IMR-90 (cell line): ENCODE measurements at regions not wholly inside any gene's neighbourhood (a gene's known extent, or its start where the extent isn't known, plus 50 kb on each side); places are given as distances from the start of the nearest gene placed in this dataset.

Source experiments
- ATAC-seq: fragments of 200-7000 bp; cut with Tn5 transposase; 2 replicates; pipeline ENCODE4 v1.9.1; 2020; ENCODE audit warnings: low read depth, mild to moderate bottlenecking, moderate library complexity
- BruUV-seq: library from RNA; stranded (reverse); fragments of 400-500 nt; replicated peaks from 2 replicates; lab custom pipeline; 2021; lab: Mats Ljungman, UMichigan
- CTCF ChIA-PET: fragments of 300-600 bp; formaldehyde crosslinking; extraction: SDS; loops from one replicate; lab custom pipeline; 2021; ENCODE audit warnings: antibody characterized with exemption; lab: Yijun Ruan, JAX
- POLR2A ChIA-PET: fragments of 300-600 bp; sonication (Branson Sonifier 250); formaldehyde crosslinking; loops from one replicate; lab custom pipeline; 2022; ENCODE audit warnings: antibody characterized with exemption; ENCODE audit not compliant: unreplicated experiment; lab: Charles Lee
- DNase-seq: peaks from one replicate; pipeline ENCODE4 v3.0.0; 2013
- H2AFZ ChIP-seq: replicated peaks from 2 replicates; pipeline ENCODE3; 2013; ENCODE audit warnings: low read length, mild to moderate bottlenecking; ENCODE audit not compliant: poor library complexity
- H2AK5ac ChIP-seq: 2 replicates; pipeline ENCODE4 v1.6.1; 2013; ENCODE audit warnings: low read depth, low read length, inconsistent platforms
- H2AK9ac ChIP-seq: replicated peaks from 2 replicates; pipeline ENCODE3; 2013; ENCODE audit warnings: mild to moderate bottlenecking, low read depth, low read length, moderate library complexity; ENCODE audit not compliant: poor library complexity
- H2BK120ac ChIP-seq: 2 replicates; pipeline ENCODE4 v1.6.1; 2013; ENCODE audit warnings: low read depth, low read length, inconsistent platforms
- H2BK15ac ChIP-seq: 3 replicates; pipeline ENCODE4 v1.6.1; 2013; ENCODE audit warnings: low read depth, low read length, inconsistent platforms
- H2BK20ac ChIP-seq: 2 replicates; pipeline ENCODE4 v1.6.1; 2013; ENCODE audit warnings: low read depth, mild to moderate bottlenecking, inconsistent platforms, low read length, moderate library complexity
- H2BK5ac ChIP-seq: 2 replicates; pipeline ENCODE4 v1.6.1; 2013; ENCODE audit warnings: mild to moderate bottlenecking, low read depth, low read length, inconsistent platforms; ENCODE audit not compliant: poor library complexity, severe bottlenecking
- H3K14ac ChIP-seq: replicated peaks from 2 replicates; pipeline ENCODE4 v1.6.1; 2013; ENCODE audit warnings: low read depth, low read length, inconsistent platforms
- H3K18ac ChIP-seq: 2 replicates; pipeline ENCODE4 v1.6.1; 2013; ENCODE audit warnings: low read depth, low read length, control low read depth
- H3K23ac ChIP-seq: 2 replicates; pipeline ENCODE4 v1.6.1; 2013; ENCODE audit warnings: low read depth, low read length, inconsistent platforms
- H3K27ac ChIP-seq: 2 replicates; pipeline ENCODE4 v1.5.1; 2013; ENCODE audit warnings: mild to moderate bottlenecking, control low read depth, low read length; ENCODE audit not compliant: insufficient read depth
- H3K27me3 ChIP-seq: 2 replicates; pipeline ENCODE4 v1.6.1; 2013; ENCODE audit warnings: low read length; ENCODE audit not compliant: control insufficient read depth, insufficient read depth
- H3K36me3 ChIP-seq: 2 replicates; pipeline ENCODE4 v1.6.1; 2013; ENCODE audit warnings: low read length, mixed read lengths; ENCODE audit not compliant: control insufficient read depth, insufficient read depth
- H3K4ac ChIP-seq: 2 replicates; pipeline ENCODE4 v1.6.1; 2013; ENCODE audit warnings: low read depth, low read length, inconsistent platforms
- H3K4me1 ChIP-seq: 2 replicates; pipeline ENCODE4 v1.6.1; 2013; ENCODE audit warnings: low read length, mixed read lengths; ENCODE audit not compliant: control insufficient read depth, insufficient read depth
- H3K4me2 ChIP-seq: 2 replicates; pipeline ENCODE4 v1.6.1; 2013; ENCODE audit warnings: low read depth, mild to moderate bottlenecking, control low read depth, low read length, moderate library complexity
- H3K4me3 ChIP-seq: 2 replicates; pipeline ENCODE4 v1.5.1; 2013; ENCODE audit warnings: low read depth, mild to moderate bottlenecking, control low read depth, low read length, moderate library complexity; ENCODE audit not compliant: insufficient read depth
- H3K56ac ChIP-seq: 2 replicates; pipeline ENCODE4 v1.6.1; 2013; ENCODE audit warnings: low read length, inconsistent platforms; ENCODE audit not compliant: insufficient read depth; ENCODE audit errors: extremely low read depth
- H3K79me1 ChIP-seq, 2 experiments: 2 replicates each; pipeline ENCODE4 v1.6.1; 2013; ENCODE audit warnings: low read length in 2 of 2, inconsistent platforms in 1 of 2, low read depth in 1 of 2
- H3K9ac ChIP-seq: 2 replicates; pipeline ENCODE4 v1.6.1; 2013; ENCODE audit warnings: low read depth, low read length, control low read depth
- H3K9me1 ChIP-seq: 2 replicates; pipeline ENCODE4 v1.6.1; 2013; ENCODE audit warnings: low read length, inconsistent platforms; ENCODE audit not compliant: insufficient read depth
- H3K9me3 ChIP-seq: 2 replicates; pipeline ENCODE4 v1.6.1; 2013; ENCODE audit warnings: low read length; ENCODE audit not compliant: control insufficient read depth, insufficient read depth
- H4K20me1 ChIP-seq: 2 replicates; pipeline ENCODE4 v1.6.1; 2013; ENCODE audit warnings: low read length, inconsistent platforms; ENCODE audit not compliant: insufficient read depth
- H4K5ac ChIP-seq: 2 replicates; pipeline ENCODE4 v1.6.1; 2013; ENCODE audit warnings: mild to moderate bottlenecking, low read depth, low read length, control low read depth
- H4K8ac ChIP-seq, 2 experiments: 2 replicates each; pipeline ENCODE4 v1.6.1; 2013; ENCODE audit warnings: low read depth in 2 of 2, low read length in 2 of 2, control low read depth in 1 of 2, inconsistent platforms in 1 of 2
- H4K91ac ChIP-seq: 2 replicates; pipeline ENCODE4 v1.6.1; 2013; ENCODE audit warnings: low read depth, low read length, inconsistent platforms; ENCODE audit not compliant: insufficient read depth
- CEBPB ChIP-seq: IDR thresholded peaks from 2 replicates; pipeline ENCODE4 v1.6.1; 2012; ENCODE audit warnings: low read depth, low read length, improper control_type of control experiment
- CHD1 ChIP-seq: IDR thresholded peaks from 2 replicates; pipeline ENCODE4 v1.6.1; 2012; ENCODE audit warnings: low read depth, low read length, improper control_type of control experiment
- MAFK ChIP-seq: IDR thresholded peaks from 2 replicates; pipeline ENCODE4 v1.6.1; 2012; ENCODE audit warnings: low read depth, low read length, improper control_type of control experiment
- MAZ ChIP-seq: IDR thresholded peaks from 2 replicates; pipeline ENCODE4 v1.6.1; 2012; ENCODE audit warnings: low read depth, mild to moderate bottlenecking, low read length, improper control_type of control experiment, moderate library complexity, borderline replicate concordance
- MXI1 ChIP-seq: IDR thresholded peaks from 2 replicates; pipeline ENCODE4 v1.6.1; 2012; ENCODE audit warnings: low read depth, mild to moderate bottlenecking, low read length, moderate library complexity, borderline replicate concordance
- POLR2A ChIP-seq: IDR thresholded peaks from 2 replicates; pipeline ENCODE4 v1.6.1; 2012; ENCODE audit warnings: mild to moderate bottlenecking, low read depth, low read length
- RAD21 ChIP-seq: IDR thresholded peaks from 2 replicates; pipeline ENCODE4 v1.6.1; 2012; ENCODE audit warnings: low read length, improper control_type of control experiment
- SMC3 ChIP-seq: fragments of 150-350 bp; IDR thresholded peaks from 2 replicates; pipeline ENCODE4 v1.6.1; 2016; ENCODE audit warnings: low read depth, mild to moderate bottlenecking, antibody characterized with exemption, low read length, moderate library complexity
- USF2 ChIP-seq: fragments of 150-350 bp; IDR thresholded peaks from 2 replicates; pipeline ENCODE4 v1.6.1; 2017; ENCODE audit warnings: mild to moderate bottlenecking, antibody characterized with exemption, low read length, low read depth
- dilution Hi-C: fragments of 300-500 bp; cut with HindIII; formaldehyde crosslinking; loops from one replicate; pipeline ENCODE4 v1.14.3; 2018; ENCODE audit warnings: low sequenced_read_pairs; ENCODE audit not compliant: unreplicated experiment
- in situ Hi-C: fragments of 300-500 bp; cut with MboI; formaldehyde crosslinking; loops from 3 replicates; pipeline ENCODE4 v1.14.3; 2019; ENCODE audit warnings: low sequenced_read_pairs, inconsistent platforms, mixed read lengths
- intact Hi-C: fragments of 100-400 bp; cut with micrococcal nuclease; formaldehyde crosslinking; loops from 2 replicates; pipeline ENCODE4 v1.10.0; 2022
- TF ChIP-seq, protein P1 (sequence below): conservative IDR thresholded peaks from 2 replicates; pipeline ENCODE4 v1.5.1; 2012; ENCODE audit warnings: mild to moderate bottlenecking, low read depth, low read length, improper control_type of control experiment
- TF ChIP-seq, protein P2 (sequence below): fragments of 150-350 bp; IDR thresholded peaks from 2 replicates; pipeline ENCODE4 v1.6.1; 2016; ENCODE audit warnings: low read depth, mild to moderate bottlenecking, low read length, moderate library complexity, borderline replicate concordance

DNA sequence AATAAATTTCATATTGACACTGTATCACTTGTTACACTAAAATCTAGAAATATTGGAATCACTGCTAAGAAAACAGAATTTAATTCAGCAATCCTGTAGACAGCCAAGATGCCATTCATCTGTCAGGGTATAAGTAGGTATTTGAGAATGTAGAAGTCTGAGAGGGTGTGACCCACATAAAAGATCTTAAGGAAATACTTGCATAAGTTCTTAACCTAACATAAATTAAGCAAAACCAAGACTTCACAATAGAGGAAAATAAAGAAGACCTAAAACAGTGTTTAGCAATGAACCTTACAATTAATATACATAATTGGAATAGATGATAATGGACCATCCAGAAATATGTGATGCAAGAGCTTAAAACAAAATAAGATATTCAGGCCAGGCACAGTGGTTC, 636.2 kb downstream of the TBC1D4 start:
- Histone ChIP-seq H2BK20ac (no peak overlapping the region), H3K4ac (no peak overlapping the region), H3K23ac (no peak overlapping the region), H2BK15ac (no peak overlapping the region), H3K79me1 (no peaks in the 10 kb centered on the region), H3K9me3 (no peaks in the 10 kb centered on the region), H2AFZ (no peak overlapping the region), H3K9me1 (no peaks in the 10 kb centered on the region), H3K4me1 (no peaks in the 10 kb centered on the region), H3K18ac (no peak overlapping the region), H3K36me3 (no peaks in the 10 kb centered on the region), H2AK9ac (no peak overlapping the region), H3K9ac (no peak overlapping the region), H4K5ac (no peak overlapping the region), H3K27ac (no peak overlapping the region), H4K91ac (no peak overlapping the region), H4K8ac (no peak overlapping the region), H2AK5ac (no peak overlapping the region), H3K4me2 (no peak overlapping the region), H2BK5ac (no peak overlapping the region), H4K20me1 (no peaks in the 10 kb centered on the region), H3K4me3 (no peak overlapping the region), H3K14ac (no peak overlapping the region), H3K27me3 (no peaks in the 10 kb centered on the region), H3K56ac (no peak overlapping the region), H2BK120ac (no peak overlapping the region)
- TF ChIP-seq, protein P1, sequence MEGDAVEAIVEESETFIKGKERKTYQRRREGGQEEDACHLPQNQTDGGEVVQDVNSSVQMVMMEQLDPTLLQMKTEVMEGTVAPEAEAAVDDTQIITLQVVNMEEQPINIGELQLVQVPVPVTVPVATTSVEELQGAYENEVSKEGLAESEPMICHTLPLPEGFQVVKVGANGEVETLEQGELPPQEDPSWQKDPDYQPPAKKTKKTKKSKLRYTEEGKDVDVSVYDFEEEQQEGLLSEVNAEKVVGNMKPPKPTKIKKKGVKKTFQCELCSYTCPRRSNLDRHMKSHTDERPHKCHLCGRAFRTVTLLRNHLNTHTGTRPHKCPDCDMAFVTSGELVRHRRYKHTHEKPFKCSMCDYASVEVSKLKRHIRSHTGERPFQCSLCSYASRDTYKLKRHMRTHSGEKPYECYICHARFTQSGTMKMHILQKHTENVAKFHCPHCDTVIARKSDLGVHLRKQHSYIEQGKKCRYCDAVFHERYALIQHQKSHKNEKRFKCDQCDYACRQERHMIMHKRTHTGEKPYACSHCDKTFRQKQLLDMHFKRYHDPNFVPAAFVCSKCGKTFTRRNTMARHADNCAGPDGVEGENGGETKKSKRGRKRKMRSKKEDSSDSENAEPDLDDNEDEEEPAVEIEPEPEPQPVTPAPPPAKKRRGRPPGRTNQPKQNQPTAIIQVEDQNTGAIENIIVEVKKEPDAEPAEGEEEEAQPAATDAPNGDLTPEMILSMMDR: no peak
- TF ChIP-seq CHD1: no peak
- no peak for TF ChIP-seq MXI1
- no peak for TF ChIP-seq RAD21
- no peak for TF ChIP-seq SMC3
- TF ChIP-seq, protein P2, sequence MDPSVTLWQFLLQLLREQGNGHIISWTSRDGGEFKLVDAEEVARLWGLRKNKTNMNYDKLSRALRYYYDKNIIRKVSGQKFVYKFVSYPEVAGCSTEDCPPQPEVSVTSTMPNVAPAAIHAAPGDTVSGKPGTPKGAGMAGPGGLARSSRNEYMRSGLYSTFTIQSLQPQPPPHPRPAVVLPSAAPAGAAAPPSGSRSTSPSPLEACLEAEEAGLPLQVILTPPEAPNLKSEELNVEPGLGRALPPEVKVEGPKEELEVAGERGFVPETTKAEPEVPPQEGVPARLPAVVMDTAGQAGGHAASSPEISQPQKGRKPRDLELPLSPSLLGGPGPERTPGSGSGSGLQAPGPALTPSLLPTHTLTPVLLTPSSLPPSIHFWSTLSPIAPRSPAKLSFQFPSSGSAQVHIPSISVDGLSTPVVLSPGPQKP: no peak
- no peak for TF ChIP-seq CEBPB
- no peak for TF ChIP-seq USF2
- no peak for TF ChIP-seq POLR2A
- TF ChIP-seq MAFK: no peak
- TF ChIP-seq MAZ: no peak
- dilution Hi-C loops (no loop called here), intact Hi-C loops (no loop called here), in situ Hi-C loops (no loop called here)
- DNase-seq: no peak
- ChIA-PET POLR2A (no interaction called here), CTCF (no interaction called here)
- no peak for ATAC-seq
- no TSS peak for BruUV-seq
